BJ (cell line): ENCODE measurements at regions not wholly inside any gene's neighbourhood (a gene's known extent, or its start where the extent isn't known, plus 50 kb on each side); places are given as distances from the start of the nearest gene placed in this dataset.
"Not testable (repeated sequence)": the region's sequence is repeated elsewhere in the genome, so short reads cannot be mapped to it uniquely, and the experiment has no call there.

Experiments
- CTCF ChIA-PET: fragments of 350-600 bp; formaldehyde crosslinking; extraction: SDS; loops from one replicate; lab custom pipeline; 2021; ENCODE audit warnings: antibody characterized with exemption, inconsistent platforms; lab: Yijun Ruan, JAX
- POLR2A ChIA-PET: fragments of 300-600 bp; sonication (Branson Sonifier 250); formaldehyde crosslinking; extraction: SDS; loops from one replicate; lab custom pipeline; 2021; ENCODE audit warnings: antibody characterized with exemption; lab: Charles Lee
- DNase-seq: peaks from one replicate; pipeline ENCODE4 v3.0.0-alpha.2; 2011; ENCODE audit warnings: low read depth
- H3K27me3 ChIP-seq: 2 replicates; pipeline ENCODE4 v1.6.0; 2011; ENCODE audit warnings: low read length; ENCODE audit not compliant: control insufficient read depth, insufficient read depth
- H3K36me3 ChIP-seq: 2 replicates; pipeline ENCODE4 v1.5.1; 2011; ENCODE audit warnings: low read length; ENCODE audit not compliant: control insufficient read depth, insufficient read depth
- H3K4me3 ChIP-seq: 2 replicates; pipeline ENCODE4 v1.5.1; 2011; ENCODE audit warnings: low read depth, mild to moderate bottlenecking, control low read depth, low read length
- CTCF ChIP-seq: IDR thresholded peaks from 2 replicates; pipeline ENCODE4 v1.5.1; 2011; ENCODE audit warnings: low read depth, mild to moderate bottlenecking, control low read depth, inconsistent platforms, low read length, moderate library complexity; ENCODE audit not compliant: insufficient read depth

GRCh38 chr12:114032801-114033200, 66.7 kb upstream of the RBM19 start:
- Histone ChIP-seq H3K36me3 (no peaks in the 10 kb centered on the region), H3K27me3 (no peaks in the 10 kb centered on the region), H3K4me3 (no peak overlapping the region)
- ChIA-PET CTCF (no interaction called here), POLR2A (no interaction called here)
- DNase-seq: no peak
- no peak for TF ChIP-seq CTCF

- H3K4me3 ChIP-seq: no peak overlapping the region
- ChIA-PET CTCF (no interaction called here), POLR2A (no interaction called here)
- no peak for DNase-seq
- H3K27me3 ChIP-seq: no peaks in the 10 kb centered on the region
- no peak for TF ChIP-seq CTCF
- no peaks in the 10 kb centered on the region for H3K36me3 ChIP-seq
Observed at GRCh38 chr12:114030451-114030850, 64.3 kb upstream of the RBM19 start.

- Histone ChIP-seq H3K4me3 (no peak overlapping the region), H3K27me3 (no peaks in the 10 kb centered on the region), H3K36me3 (no peaks in the 10 kb centered on the region)
- ChIA-PET CTCF (no interaction called here), POLR2A (no interaction called here)
- TF ChIP-seq CTCF: no peak
- no peak for DNase-seq
Observed at GRCh38 chr12:114026805-114027204, 60.7 kb upstream of the RBM19 start.

- no peaks in the 10 kb centered on the region for H3K36me3 ChIP-seq
- POLR2A ChIA-PET: no interaction called here
- no peak for DNase-seq
- TF ChIP-seq CTCF: no peak
- CTCF ChIA-PET: no interaction called here
- H3K4me3 ChIP-seq: no peak overlapping the region
- no peaks in the 10 kb centered on the region for H3K27me3 ChIP-seq
Observed at GRCh38 chr12:114025935-114026334, 59.8 kb upstream of the RBM19 start.

- H3K27me3 ChIP-seq, POLR2A ChIA-PET, H3K4me3 ChIP-seq, H3K36me3 ChIP-seq, CTCF ChIA-PET, DNase-seq: not testable (repeated sequence)
Observed at GRCh38 chr12:114022081-114022480, 56.0 kb upstream of the RBM19 start.

GRCh38 chr12:114018669-114019068, 52.5 kb upstream of the RBM19 start:
- TF ChIP-seq CTCF: no peak
- CTCF ChIA-PET: no interaction called here
- DNase-seq: no peak

More at GRCh38 chr12:114018669-114019068, 52.5 kb upstream of the RBM19 start:
- POLR2A ChIA-PET: no interaction called here
- H3K27me3 ChIP-seq: peaks cover 4% of the 10 kb centered on the region; the same call in 1 of the 2 replicates
- no peak overlapping the region for H3K4me3 ChIP-seq
- H3K36me3 ChIP-seq: no peaks in the 10 kb centered on the region
